ENCODE measurements at regions not wholly inside any gene's neighbourhood (a gene's known extent, or its start where the extent isn't known, plus 50 kb on each side); places are given as distances from the start of the nearest gene placed in this dataset.

DNA sequence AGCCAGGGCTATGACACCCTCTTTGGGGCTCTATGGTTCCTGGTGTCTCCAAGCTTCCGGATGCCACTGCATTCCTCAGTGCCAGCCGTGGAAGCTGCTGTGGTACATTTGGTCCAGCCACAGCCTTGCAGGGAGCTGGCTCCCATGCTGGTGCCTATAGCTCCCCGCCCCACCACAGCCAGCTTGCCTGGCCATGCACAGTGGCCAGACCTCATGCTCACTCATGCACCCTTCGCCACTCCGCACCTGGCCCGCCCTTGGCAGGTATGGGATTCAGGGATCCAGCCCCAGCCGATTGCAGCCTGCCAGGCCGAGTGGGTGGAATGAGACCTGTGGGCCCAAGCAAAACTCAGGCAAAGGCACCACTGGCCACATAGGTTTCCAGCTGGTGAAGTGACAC lies 354.8 kb downstream of the GRIA2 start:
- no peak for TF ChIP-seq POLR2A (IDR thresholded peaks at IDR 0.05; ENCODE audit: low read depth, low read length)
- TF ChIP-seq EZH2 (IDR thresholded peaks at IDR 0.05; ENCODE audit: borderline replicate concordance, control insufficient read depth, low read depth, low read length), result no peak
- no peak for TF ChIP-seq TAF1 (IDR thresholded peaks at IDR 0.05; ENCODE audit: borderline replicate concordance, low read depth, low read length)
- no peak for TF ChIP-seq STAT3 (IDR thresholded peaks at IDR 0.05; ENCODE audit: low read depth, low read length)
- TF ChIP-seq EED (IDR thresholded peaks at IDR 0.05; ENCODE audit: low read depth), result no peak
- TF ChIP-seq, protein P1, sequence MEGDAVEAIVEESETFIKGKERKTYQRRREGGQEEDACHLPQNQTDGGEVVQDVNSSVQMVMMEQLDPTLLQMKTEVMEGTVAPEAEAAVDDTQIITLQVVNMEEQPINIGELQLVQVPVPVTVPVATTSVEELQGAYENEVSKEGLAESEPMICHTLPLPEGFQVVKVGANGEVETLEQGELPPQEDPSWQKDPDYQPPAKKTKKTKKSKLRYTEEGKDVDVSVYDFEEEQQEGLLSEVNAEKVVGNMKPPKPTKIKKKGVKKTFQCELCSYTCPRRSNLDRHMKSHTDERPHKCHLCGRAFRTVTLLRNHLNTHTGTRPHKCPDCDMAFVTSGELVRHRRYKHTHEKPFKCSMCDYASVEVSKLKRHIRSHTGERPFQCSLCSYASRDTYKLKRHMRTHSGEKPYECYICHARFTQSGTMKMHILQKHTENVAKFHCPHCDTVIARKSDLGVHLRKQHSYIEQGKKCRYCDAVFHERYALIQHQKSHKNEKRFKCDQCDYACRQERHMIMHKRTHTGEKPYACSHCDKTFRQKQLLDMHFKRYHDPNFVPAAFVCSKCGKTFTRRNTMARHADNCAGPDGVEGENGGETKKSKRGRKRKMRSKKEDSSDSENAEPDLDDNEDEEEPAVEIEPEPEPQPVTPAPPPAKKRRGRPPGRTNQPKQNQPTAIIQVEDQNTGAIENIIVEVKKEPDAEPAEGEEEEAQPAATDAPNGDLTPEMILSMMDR (IDR thresholded peaks at IDR 0.05 in 2 of 3, conservative IDR thresholded peaks at IDR 0.05 in 1 of 3; ENCODE audit: control insufficient read depth in 2 of 3, extremely low read depth in 1 of 3, insufficient read depth in 1 of 3, low read depth in 3 of 3, low read length in 3 of 3), result no peak
- TF ChIP-seq RAD51 (IDR thresholded peaks at IDR 0.05), result no peak
- no peak for TF ChIP-seq CEBPB (IDR thresholded peaks at IDR 0.05; ENCODE audit: borderline replicate concordance in 1 of 2, low read depth in 2 of 2, low read length in 2 of 2)
- no peak for TF ChIP-seq JUND (IDR thresholded peaks at IDR 0.05; ENCODE audit: low read depth, low read length)
- no peak for TF ChIP-seq HDAC2 (IDR thresholded peaks at IDR 0.05)
- TF ChIP-seq ETV6 (conservative IDR thresholded peaks at IDR 0.05 in 1 of 2, IDR thresholded peaks at IDR 0.05 in 1 of 2; ENCODE audit: borderline replicate concordance in 1 of 2, low read depth in 1 of 2), result no peak
